Mammary epithelial cell (primary cell): ENCODE measurements at regions not wholly inside any gene's neighbourhood (a gene's known extent, or its start where the extent isn't known, plus 50 kb on each side); places are given as distances from the start of the nearest gene placed in this dataset.

Source experiments
- CTCF ChIP-seq, 2 donors: IDR thresholded peaks in 1 of 2; conservative IDR thresholded peaks in 1 of 2; 2 replicates each; pipeline ENCODE4 v1.5.1; 2011 to 2012; ENCODE audit warnings: inconsistent platforms in 2 of 2, low read length in 2 of 2, mild to moderate bottlenecking in 2 of 2, control low read depth in 1 of 2, low read depth in 1 of 2; ENCODE audit not compliant: insufficient read depth in 1 of 2; ENCODE audit errors: extremely low read depth in 1 of 2
- EZH2 ChIP-seq: IDR thresholded peaks from 2 replicates; pipeline ENCODE4 v1.6.1; 2012; ENCODE audit warnings: low read length, inconsistent platforms, borderline replicate concordance

GRCh38 chr6:133108419-133108818 lies 132.7 kb upstream of the EYA4 start:
- no peak for TF ChIP-seq EZH2
- TF ChIP-seq CTCF (conservative IDR thresholded peaks at IDR 0.05 in 1 of 2, IDR thresholded peaks at IDR 0.05 in 1 of 2; ENCODE audit: extremely low read depth in 1 of 2, insufficient read depth in 1 of 2, low read depth in 1 of 2, low read length in 2 of 2), result no peak
